ENCODE measurements at regions not wholly inside any gene's neighbourhood (a gene's known extent, or its start where the extent isn't known, plus 50 kb on each side); places are given as distances from the start of the nearest gene placed in this dataset.

GRCh38 chr13:82898586-82898985 lies 983.7 kb downstream of the SLITRK1 start:
- TF ChIP-seq CTCF (IDR thresholded peaks at IDR 0.05) (no peak), POLR2A (IDR thresholded peaks at IDR 0.05) (no peak)
